HG03103 (cell line): ENCODE measurements at regions not wholly inside any gene's neighbourhood (a gene's known extent, or its start where the extent isn't known, plus 50 kb on each side); places are given as distances from the start of the nearest gene placed in this dataset.

ENCODE experiments used
- ATAC-seq: cut with Tn5 transposase; IDR thresholded peaks from one replicate; pipeline ENCODE4 v1.9.1; 2021; ENCODE audit warnings: low read depth; ENCODE audit not compliant: unreplicated experiment

DNA sequence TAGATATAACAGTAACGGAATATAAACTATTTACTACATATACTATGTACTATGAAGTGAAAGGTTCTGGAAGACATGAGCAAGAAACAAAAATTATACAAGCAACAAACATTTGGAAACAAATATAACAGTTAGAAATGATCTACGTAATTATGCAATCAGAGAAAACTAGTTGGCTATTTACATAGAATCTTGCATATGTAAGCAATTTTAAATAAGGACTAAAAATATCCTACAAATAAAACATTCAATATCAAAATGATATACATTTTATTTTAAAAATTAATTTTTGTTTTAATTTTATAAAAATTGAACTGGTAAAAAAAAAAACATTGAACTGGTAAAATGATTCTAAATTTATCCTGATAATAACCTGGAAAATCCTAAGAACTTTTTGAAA is 642.5 kb upstream of the PCDH10 start:
- no peak for ATAC-seq

DNA sequence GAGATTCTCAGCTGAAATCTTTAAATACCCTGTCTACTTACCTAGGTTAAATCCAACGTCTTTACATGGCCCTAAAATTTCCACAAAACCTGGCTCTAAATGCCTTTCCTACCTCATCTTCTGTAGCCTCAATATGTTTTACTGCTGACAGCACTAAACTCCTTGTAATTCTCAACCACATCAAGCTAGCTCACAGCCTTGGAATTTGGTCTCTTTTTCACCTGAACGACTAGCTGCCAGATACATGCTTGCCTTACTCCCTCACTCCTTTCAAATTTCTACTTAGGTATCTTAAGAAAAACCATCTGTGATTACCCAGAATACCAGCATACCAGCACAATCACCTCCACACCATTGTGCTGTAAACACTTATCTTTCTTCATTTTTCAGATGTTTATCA is 635.6 kb upstream of the PCDH10 start:
- no peak for ATAC-seq

DNA sequence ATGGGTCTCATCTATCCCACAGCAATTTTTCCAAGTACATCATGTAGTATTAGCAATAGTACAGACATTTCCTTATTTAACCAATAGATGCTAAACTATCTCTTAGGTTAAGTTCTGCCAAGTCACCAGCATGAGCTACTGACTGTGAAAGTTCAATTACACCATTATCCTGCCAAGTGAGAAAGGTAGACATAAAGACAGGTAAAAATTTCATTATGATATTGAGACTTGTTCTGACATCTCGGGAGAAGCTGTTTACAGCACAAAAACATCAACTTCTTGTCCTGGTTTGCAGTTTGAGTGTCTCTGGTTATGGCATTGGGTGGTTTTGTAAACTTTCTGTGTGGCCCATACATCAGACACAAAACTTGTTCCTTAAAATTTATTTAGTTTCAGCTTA is 622.4 kb upstream of the PCDH10 start:
- ATAC-seq = no peak

DNA sequence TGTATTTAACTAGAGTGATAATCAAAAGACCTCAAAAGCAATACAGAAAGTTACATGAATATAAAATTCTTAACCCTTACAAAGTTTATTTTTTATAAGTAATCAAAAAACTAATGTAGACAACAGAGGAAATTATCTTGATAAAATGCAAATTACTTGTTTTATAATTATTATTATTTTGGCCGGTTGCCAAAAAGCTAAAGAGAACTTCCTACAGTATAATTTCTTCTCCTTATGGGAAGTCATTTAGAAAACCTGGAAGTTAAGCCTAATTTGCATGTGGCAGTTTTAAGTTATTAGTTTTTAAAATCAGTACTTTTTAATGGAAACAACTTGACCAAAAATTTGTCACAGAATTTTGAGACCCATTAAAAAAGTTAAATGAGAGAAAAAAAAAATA is 621.3 kb upstream of the PCDH10 start:
- no peak for ATAC-seq

DNA sequence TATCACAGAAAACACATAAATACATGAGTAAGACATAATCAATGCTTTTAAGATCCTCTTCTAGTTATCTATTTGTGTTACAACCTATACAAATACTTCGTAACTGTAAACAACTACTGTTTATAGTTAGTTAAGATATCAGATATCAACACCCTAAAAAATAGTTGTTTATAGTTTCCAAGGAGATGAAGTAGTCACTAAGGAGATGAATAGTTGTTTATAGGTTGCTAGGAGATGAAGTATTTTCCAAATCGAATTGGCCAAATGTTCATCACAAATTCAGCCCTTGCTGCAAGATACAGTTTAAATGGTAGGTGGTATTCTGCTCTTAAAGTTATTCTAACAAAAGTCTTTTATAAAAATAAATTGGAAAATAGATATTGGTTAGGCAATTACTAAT is 618.2 kb upstream of the PCDH10 start:
- no peak for ATAC-seq

DNA sequence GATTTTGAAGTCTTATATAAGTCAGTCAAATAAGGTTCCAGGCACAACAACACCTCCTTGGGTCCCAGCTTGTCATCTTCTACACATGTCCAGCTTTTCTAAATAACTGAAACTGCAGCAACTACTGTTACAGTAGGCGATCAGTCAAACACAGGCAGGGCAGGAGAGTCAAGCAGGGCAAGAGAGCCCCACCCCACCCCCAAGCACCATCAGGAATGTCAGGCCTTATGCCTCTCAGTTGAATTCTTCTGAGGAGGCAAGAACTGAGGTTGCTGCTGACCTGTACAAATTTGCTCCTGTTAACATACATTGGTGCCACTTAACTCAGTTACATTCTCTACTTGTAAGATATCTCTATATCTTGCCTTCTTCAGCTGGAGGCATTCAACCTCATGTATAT is 608.8 kb upstream of the PCDH10 start:
- no peak for ATAC-seq

DNA sequence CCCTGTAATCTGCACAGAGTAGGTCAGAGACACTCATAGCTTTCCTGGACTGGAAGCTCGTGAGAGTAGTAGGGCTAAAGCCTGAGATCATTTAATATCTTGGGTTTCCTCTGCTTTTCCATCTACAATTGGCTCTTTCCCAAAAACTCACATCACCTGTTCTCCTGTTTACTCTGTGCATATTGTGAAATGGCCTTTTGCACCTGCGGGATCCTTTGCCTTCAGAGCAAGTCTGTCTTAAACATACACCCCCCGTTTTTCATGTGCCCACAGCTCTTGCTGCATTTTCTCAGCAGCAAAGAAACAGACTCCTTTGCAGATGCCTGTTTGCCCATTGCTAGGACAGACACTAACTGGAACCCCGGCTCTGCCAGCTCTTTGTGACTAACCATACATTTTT is 608.3 kb upstream of the PCDH10 start:
- ATAC-seq = no peak

DNA sequence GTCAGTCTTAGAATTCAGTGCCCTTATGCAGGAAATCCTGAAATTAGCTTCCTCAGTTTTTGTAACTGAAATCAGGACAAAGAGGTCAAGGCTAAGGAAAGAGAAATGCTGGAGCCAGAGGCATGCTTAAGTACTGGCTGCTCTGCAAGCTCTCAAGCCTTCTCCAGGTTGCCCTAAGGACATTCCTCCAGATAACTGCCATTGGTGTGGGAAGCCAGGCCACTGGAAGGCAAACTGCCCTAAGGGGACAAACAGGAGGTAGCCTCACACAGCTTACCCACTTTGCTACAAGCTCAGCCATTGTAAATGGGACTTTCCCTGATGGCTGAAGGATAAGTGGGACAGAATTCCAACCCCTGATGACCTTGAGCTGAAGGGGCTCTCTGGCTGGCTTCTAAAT is 606.9 kb upstream of the PCDH10 start:
- ATAC-seq = no peak

DNA sequence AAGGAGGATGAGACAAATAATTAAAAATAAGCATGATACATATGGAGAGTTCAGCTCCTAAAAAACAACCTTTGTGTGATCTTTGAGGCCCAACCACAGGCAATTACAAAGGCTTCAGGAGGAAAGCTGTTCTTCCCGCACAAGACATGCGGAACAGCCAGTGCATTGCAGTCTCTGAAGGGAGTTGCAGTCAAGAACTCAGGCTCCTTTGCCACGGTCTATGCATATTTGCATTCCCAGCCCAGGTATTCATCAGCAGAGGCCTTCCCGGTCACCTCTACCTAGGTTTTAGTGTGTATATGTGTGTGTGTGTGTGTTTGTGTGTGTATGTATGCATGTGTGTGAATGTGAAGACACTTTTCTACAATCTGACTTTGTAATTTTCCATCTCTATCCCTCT is 600.6 kb upstream of the PCDH10 start:
- ATAC-seq = no peak

DNA sequence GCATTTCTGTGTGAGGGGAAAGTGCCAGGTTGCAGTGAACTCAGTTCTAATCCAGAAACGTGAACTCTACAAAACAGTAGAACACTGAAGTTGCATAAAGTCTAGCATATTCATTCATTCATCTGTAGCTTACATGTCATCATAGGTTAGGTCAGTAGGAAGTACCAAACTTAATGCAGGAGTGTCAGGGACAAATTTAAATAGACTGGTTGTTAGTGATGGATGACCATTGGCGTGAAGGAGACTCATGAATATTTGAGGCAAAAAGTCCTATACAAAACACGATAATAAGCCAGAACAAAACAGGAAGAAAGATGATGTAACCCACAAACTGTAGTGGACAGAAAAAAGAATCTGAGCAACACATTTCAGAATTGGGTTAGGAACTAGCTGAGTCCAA is 592.8 kb upstream of the PCDH10 start:
- no peak for ATAC-seq

DNA sequence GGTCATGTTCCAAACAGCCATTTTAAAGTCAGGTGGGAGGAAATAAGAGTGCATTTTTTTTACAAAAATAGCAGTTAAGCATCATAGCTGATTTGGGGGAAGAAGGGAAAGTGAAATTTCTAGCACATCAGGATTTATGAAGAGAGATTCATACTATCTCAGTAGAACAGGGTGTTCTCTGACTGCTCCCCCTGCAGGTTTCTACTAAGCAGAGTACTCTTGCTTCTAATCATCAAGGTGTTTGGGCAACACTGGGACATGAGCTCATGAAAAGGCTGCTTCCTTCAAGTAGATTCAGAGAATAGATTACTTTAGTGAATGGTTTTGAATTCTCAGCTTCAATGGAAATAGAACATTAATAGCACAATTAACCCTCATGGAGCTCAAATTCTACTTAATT is 591.4 kb upstream of the PCDH10 start:
- ATAC-seq = no peak

DNA sequence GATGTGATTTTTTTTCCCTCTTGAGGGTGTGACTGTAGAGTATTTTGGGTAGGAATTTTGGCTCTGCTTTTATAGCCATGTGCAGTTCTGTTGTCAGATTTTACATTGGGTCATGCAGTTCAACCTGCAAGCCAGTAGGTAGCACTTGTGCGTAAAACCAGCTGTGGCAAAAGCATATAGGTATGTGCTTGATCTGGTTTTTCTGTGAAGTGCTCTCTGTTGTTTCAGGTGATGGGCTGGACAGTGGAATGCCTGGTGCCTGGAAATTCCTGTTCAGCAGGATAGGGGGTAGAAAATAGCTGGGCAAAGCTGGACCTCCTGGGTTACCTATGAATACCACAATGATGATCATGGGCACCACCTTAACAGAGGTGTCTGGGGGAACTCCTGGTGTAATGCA is 584.2 kb upstream of the PCDH10 start:
- no peak for ATAC-seq

DNA sequence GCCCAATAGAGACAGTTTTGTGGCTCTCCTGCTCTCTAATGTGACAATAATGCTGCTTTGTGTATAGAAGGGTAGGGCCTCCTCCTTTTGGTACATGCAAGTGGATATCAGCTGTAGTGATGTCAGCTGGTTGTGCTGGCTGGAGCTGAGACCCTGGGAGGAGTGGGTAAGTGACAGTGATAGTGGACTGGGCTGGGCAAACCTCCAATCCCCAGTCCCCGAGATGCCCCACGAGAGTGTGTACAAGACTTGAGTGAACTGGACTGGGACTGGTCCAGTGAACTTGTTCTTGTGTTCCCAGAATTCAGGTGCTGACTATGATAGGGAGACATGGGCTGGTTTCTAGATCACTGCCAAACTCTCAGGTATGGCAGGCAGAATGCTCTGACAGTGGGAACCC is 583.6 kb upstream of the PCDH10 start:
- ATAC-seq = no peak

DNA sequence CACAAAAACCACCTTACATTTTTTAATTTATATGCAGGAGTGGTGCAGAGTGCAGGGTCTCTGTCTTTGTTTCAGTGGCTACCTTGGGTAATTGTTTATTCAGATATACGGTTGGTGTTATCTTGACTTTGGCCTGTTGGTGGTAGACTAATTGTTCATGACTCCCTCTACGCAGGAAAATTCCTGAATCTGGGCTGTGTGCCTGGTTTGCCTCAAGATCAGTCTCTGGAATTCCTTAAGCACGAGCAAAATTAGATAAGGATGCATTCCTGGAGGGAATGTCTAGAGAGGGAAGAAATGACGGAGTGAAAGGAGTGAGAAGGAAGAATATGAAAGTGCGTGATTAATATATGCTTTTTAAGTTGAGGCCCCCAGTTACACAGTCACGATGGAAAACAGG is 576.9 kb upstream of the PCDH10 start:
- ATAC-seq = no peak

DNA sequence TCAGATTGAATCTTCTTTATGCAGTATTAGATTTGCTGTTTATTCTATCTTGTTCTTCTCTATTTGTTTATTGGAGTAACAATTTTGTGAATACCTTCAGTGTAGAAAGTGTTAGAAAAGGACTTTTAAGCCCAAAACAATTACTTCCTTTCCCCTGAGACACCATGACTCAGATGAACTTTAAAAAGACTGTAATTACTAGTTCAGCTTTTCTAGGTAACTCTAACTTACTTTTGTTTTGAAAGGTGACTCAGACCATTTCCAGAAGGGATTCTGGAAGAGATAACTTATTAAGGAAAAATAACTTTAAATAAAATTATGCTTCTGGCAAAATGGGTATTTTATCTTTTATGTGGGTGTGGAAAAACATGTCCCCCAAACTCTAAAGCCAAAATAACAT is 561.5 kb upstream of the PCDH10 start:
- no peak for ATAC-seq

DNA sequence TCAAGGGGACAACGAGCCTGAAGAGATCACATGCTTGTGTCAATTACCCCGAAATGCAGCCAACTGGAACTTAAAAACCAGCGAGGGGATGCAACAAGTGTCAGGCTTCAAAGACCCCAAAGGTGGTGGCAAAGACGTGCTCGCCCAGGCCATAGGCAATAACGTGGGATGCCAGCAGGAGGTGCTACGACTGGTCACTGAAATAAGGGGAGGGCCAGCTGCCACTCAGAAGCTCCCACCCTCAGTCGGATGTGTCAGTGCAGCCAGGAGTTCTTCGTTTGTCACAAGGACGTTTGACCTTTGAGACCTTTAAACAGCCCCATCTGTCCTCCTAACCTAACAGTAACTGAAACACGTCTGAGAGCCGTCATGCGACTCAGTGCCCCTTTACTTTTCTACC is 556.8 kb upstream of the PCDH10 start:
- ATAC-seq = no peak

DNA sequence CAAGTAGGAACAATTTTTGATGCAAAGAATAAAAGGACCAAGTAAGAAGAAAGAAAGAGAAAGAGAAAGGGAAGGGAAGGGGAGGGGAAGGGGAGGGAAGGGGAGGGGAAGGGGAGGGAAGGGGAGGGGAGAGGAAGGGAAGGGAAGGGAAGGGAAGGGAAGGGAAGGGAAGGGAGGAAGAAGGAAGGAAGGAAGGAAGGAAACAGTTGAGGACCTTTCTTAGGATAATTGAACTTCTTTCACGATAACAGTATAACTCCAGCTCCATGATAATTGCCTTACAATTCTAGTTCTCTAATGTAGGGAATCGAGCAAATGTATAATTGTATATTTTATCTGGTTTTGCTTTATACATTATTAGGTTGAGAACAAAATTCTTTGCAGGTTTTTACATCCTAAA is 556.2 kb upstream of the PCDH10 start:
- no peak for ATAC-seq

DNA sequence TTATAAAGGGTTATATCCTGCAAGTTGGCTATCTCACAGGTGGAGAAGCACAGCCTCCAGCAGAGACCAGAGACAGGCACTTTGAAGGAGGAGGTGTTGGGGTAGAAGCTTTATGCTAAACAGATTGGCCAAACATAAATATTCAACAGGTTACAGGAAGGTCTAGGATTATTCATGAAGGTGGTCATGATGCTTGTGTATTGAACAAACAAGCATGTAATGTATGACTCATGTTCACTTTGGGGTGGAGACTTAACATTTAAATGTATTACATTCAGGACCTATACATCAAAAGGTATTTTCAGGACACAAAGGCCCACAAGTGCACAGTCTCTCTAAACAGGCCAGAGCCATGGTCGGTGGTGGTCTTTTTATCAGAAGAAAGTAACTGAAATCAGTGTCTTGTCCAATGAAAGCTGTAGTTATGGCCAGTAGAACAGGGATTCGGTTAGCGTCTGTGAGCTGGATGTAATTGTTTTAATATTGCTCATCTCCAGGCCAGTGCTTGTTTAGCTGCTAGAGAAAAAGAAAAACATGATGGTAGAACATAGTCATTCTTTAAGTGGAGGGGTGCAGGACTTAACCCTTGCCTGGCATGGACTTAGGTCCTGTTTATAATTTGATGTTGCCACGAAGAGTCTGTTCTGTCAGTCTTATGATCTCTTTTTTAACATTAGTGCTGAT is 555.2 kb upstream of the PCDH10 start:
- ATAC-seq = no peak

DNA sequence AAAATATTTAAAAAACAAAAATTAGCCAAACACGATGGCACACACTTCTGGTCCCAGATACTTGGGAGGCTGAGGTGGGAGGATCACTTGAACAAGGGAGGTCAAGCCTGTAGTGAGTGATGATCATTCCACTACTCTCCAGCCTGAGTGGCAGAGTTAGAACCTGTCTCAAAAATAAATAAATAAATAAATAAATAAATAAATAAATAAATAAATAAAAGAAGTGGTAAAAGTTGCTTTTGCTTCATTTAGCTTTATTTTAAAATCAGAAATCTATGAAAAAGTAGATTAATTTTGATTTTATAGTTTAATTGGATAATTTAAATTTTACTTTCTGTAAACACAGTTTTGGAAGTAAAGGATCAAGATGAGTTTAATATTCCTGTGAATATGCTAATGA is 552.9 kb upstream of the PCDH10 start:
- ATAC-seq = no peak

DNA sequence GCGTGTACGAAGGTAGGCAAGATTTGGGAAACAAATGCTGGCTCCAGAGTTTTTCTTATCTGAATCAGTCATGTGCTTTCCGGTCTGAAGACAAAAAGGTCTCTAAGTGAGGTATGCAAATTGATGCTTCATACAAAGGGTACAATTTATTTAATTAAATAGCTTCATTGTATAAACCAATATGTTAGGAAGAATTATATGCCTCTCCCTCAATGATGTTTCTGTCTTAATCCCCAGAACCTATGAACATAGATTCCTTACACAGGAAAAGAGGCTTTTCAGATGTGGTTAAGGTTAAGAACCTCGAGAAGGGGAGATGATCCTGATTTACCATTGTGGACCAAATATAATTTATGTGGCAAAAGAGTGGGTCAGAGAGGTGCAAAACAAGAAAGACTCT is 543.5 kb upstream of the PCDH10 start:
- no peak for ATAC-seq

DNA sequence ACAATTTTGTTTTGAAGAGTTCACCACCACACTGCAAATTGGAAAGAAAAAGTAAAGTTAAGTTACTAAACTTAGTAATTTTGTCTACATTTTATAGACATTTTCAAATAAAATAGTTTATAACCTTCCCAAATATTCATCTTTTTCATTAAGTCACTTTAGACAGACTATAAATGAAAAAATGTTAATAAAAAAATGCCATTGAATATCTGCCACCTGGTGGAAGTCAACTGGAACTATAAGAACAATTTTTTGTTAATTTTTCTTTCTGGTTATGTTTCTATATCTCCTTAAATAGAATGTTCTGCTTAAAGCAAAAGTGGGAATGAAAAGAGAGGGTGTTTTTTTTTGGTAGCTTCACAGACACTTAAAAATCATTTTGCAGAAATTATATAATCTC is 534.4 kb upstream of the PCDH10 start:
- ATAC-seq = no peak

DNA sequence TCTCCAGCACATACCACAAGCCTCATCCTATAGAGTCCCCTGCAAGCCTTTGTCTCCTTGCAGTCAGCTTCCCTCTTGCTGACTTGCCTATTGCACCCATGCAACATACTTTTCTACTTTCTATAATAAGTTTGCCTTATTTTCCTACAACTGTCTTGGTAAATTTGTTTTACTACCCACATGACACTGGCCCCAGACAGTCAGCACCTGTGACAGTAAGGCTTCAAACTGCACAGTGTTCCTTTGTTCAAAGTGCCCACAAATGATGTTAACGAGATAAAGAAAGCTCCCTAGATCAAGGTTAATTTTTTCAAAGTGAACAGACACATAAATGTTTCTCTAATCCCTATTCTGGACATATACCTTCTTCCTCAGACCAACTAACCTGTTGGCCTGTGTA is 529.1 kb upstream of the PCDH10 start:
- ATAC-seq = no peak
